Dedifferentiated amniotic fluid mesenchymal stem cell (primary cell): ENCODE measurements at regions not wholly inside any gene's neighbourhood (a gene's known extent, or its start where the extent isn't known, plus 50 kb on each side); places are given as distances from the start of the nearest gene placed in this dataset.
A peak's percentile ranks its signal among the peaks of the same experiment; 100 is the strongest.

ENCODE experiments used
- DNase-seq: peaks from one replicate; pipeline ENCODE4 v3.0.0-alpha.2; 2016; ENCODE audit errors: extremely low spot score

GRCh38 chr9:13491138-13491492 lies 211.6 kb upstream of the MPDZ start:
- no peak for DNase-seq

GRCh38 chr9:13487936-13488335 lies 208.4 kb upstream of the MPDZ start:
- no peak for DNase-seq

GRCh38 chr9:13487498-13487897 lies 208.0 kb upstream of the MPDZ start:
- DNase-seq, result no peak

GRCh38 chr9:13487071-13487470 lies 207.6 kb upstream of the MPDZ start:
- no peak for DNase-seq

GRCh38 chr9:13485068-13485596 lies 205.6 kb upstream of the MPDZ start:
- no peak for DNase-seq

- no peak for DNase-seq
These were observed 204.7 kb upstream of the MPDZ start for GRCh38 chr9:13484186-13484585.

- no peak for DNase-seq
These were observed 201.8 kb upstream of the MPDZ start for GRCh38 chr9:13481274-13481673.

- no peak for DNase-seq
These were observed 201.2 kb upstream of the MPDZ start for GRCh38 chr9:13480693-13481092.

GRCh38 chr9:13479096-13479495 lies 199.6 kb upstream of the MPDZ start:
- DNase-seq, result no peak

- no peak for DNase-seq
These were observed 199.1 kb upstream of the MPDZ start for GRCh38 chr9:13478639-13479038.

- DNase-seq, result peak; percentile 16
These were observed 198.7 kb upstream of the MPDZ start for GRCh38 chr9:13478160-13478559.

- no peak for DNase-seq
These were observed 191.3 kb upstream of the MPDZ start for GRCh38 chr9:13470836-13471235.

GRCh38 chr9:13467157-13467556 lies 187.7 kb upstream of the MPDZ start:
- DNase-seq, result no peak

GRCh38 chr9:13461414-13461991 lies 182.0 kb upstream of the MPDZ start:
- no peak for DNase-seq

- no peak for DNase-seq
These were observed 179.6 kb upstream of the MPDZ start for GRCh38 chr9:13459071-13459470.

- no peak for DNase-seq
These were observed 178.3 kb upstream of the MPDZ start for GRCh38 chr9:13457795-13458194.

GRCh38 chr9:13450723-13451122 lies 171.2 kb upstream of the MPDZ start:
- no peak for DNase-seq

GRCh38 chr9:13448482-13448881 lies 169.0 kb upstream of the MPDZ start:
- DNase-seq, result no peak

- no peak for DNase-seq
These were observed 168.4 kb upstream of the MPDZ start for GRCh38 chr9:13447843-13448422.

- DNase-seq, result no peak
These were observed 167.7 kb upstream of the MPDZ start for GRCh38 chr9:13446938-13447842.

- DNase-seq, result no peak
These were observed 166.9 kb upstream of the MPDZ start for GRCh38 chr9:13446286-13446937.

- no peak for DNase-seq
These were observed 165.6 kb upstream of the MPDZ start for GRCh38 chr9:13445103-13445500.
